Esophagus (tissue), 2 donors: ENCODE measurements at regions not wholly inside any gene's neighbourhood (a gene's known extent, or its start where the extent isn't known, plus 50 kb on each side); places are given as distances from the start of the nearest gene placed in this dataset.

ENCODE experiments used
- H3K27ac ChIP-seq, 2 donors: one replicate each; pipeline ENCODE4 v1.5.1; 2013; ENCODE audit warnings: low read depth in 2 of 2, mild to moderate bottlenecking in 2 of 2, inconsistent platforms in 1 of 2, low read length in 1 of 2, moderate library complexity in 1 of 2
- H3K27me3 ChIP-seq, 2 donors: one replicate each; pipeline ENCODE4 v1.6.1; 2013; ENCODE audit warnings: low read length in 2 of 2, control low read depth in 1 of 2, mild to moderate bottlenecking in 1 of 2; ENCODE audit not compliant: insufficient read depth in 2 of 2, control insufficient read depth in 1 of 2
- H3K36me3 ChIP-seq, 2 donors: one replicate each; pipeline ENCODE4 v1.6.1; 2013; ENCODE audit warnings: low read length in 1 of 2; ENCODE audit not compliant: control insufficient read depth in 2 of 2, insufficient read depth in 2 of 2
- H3K4me1 ChIP-seq, 2 donors: one replicate each; pipeline ENCODE4 v1.6.1; 2013; ENCODE audit warnings: low read length in 1 of 2; ENCODE audit not compliant: control insufficient read depth in 2 of 2, insufficient read depth in 2 of 2
- H3K4me3 ChIP-seq, 2 donors: one replicate each; pipeline ENCODE4 v1.5.1; 2013; ENCODE audit warnings: low read length in 2 of 2, mild to moderate bottlenecking in 2 of 2, low read depth in 1 of 2, moderate library complexity in 1 of 2
- H3K9me3 ChIP-seq, 2 donors: one replicate each; pipeline ENCODE4 v1.6.1; 2013; ENCODE audit warnings: mild to moderate bottlenecking in 2 of 2, low read depth in 1 of 2, low read length in 1 of 2, moderate library complexity in 1 of 2; ENCODE audit not compliant: control insufficient read depth in 2 of 2, insufficient read depth in 1 of 2
- WGBS, 2 donors: extraction: QIAGEN DNeasy Blood & Tissue Kit; methylation state at CpG; one replicate each; pipeline ENCODE4 v1.1.7; 2013; 5-methylcytosine and 5-hydroxymethylcytosine counted together
- donor health status: healthy with polysubstance abuse.
- donor health status: Bipolar disorder and iron deficiency.

- no peaks in the 10 kb centered on the region for H3K4me1 ChIP-seq
- no peaks in the 10 kb centered on the region for H3K27me3 ChIP-seq
- peaks cover 0 to 2% of the 10 kb centered on the region in 2 donors for H3K9me3 ChIP-seq
- WGBS, 2 donors: 74 to 78% methylated on average over 12 of the region's 12 CpGs
- no peak overlapping the region for H3K4me3 ChIP-seq
- H3K27ac ChIP-seq: no peak overlapping the region
- H3K36me3 ChIP-seq: no peaks in the 10 kb centered on the region
These were observed 687.2 kb downstream of the TBC1D22A start for GRCh38 chr22:47449508-47450270.

DNA sequence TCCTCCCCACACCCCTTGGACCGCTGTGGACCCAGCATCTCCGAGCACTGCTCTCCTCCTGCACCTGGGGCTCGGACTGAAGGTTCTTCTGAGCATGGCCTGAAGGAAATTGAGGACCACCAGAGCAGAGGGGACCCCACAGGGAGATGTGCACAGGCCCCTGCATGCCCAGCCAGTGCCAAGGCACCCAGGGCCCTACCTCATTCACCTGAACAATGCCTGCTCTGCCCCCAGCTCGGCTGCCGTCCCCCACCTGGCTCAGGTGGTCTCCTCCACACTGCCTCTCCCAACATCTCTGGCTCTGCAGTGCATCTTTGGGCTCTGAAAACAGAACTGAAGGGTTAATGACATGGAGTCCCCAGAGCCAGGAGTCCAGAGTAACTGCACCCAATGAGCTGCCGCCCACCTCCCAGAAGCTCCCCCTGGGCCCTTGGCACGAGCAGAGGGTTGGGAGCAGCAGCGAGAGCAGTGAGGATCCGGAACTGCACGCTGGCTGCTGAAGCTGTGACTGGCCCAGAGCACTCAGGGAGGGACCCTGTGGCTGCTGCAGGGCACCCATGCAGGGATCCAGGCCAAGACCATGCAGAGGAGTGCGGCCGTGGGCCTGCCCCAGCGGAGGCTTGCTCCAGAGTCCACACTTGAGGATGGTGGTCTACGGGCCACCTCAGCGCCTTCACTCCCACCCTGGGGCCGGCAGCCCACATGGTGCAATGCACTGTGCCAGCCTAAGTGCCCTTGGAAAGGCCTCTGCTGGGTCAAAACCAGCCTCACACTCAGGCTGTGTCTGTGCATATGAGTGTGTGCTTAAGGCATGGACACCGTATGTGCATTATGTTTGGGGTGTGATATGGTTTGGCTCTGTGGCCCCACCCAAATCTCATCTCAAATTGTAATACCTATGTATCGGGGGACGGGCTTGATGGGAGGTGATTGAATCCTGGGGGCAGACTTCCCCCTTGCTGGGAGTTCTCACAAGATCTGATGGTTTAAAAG, 686.1 kb downstream of the TBC1D22A start:
- H3K9me3 ChIP-seq: peaks cover 0 to under 1% of the 10 kb centered on the region in 2 donors
- H3K36me3 ChIP-seq: no peaks in the 10 kb centered on the region
- 77 to 81% methylated on average over 19 of the region's 19 CpGs for WGBS, 2 donors
- no peak overlapping the region for H3K27ac ChIP-seq
- no peaks in the 10 kb centered on the region for H3K4me1 ChIP-seq
- H3K4me3 ChIP-seq: no peak overlapping the region
- H3K27me3 ChIP-seq: no peaks in the 10 kb centered on the region

DNA sequence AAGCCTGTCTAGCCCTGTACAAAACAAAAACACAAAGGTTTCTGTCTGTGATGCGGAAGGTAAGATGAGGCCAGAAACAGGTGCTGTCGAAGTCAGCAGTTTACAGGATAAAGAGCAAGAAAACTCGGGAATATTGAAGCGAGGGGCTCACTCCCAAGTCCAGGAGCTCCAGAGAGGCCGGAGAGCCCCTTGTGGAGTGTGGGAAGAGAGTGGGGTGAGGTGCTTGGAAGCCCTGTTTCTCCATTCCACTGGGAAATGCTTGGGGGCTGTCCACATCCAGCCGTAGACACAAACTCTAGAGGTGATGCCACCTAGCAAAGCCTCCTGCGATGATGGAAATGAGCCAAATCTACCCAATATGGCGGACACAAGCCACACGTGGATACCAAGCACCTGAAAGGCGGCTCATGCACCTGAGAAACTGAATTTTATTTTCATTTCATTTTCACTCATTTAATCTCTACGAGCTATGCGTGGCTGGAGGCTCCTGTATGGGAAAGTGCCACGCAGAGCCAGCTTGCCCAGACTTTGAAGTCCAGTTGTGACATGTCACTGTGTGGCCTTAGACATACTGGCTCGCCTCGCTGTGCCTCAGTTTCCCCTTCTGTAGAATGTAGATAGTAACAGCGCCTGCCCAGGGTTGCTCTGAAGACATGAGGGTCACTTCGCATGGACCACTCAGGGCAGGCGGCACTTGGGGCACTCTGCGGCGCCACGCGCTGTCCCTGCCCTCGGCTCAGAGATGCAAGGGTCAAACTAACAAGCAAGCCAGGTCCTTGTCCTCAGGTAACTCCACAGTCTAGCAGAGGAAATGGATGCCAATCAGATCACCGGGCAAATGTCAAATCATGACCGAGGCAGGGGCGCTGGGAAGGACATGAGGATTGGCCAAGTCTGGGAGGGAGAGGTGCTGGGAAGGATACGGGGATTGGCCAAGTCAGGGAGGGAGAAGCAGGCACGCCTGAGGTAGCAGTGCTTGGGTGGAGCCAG, 684.7 kb downstream of the TBC1D22A start:
- Histone ChIP-seq H3K36me3 (no peaks in the 10 kb centered on the region), H3K4me1 (no peaks in the 10 kb centered on the region), H3K9me3 (no peaks in the 10 kb centered on the region), H3K27me3 (no peaks in the 10 kb centered on the region), H3K4me3 (no peak overlapping the region), H3K27ac (no peak overlapping the region)
- 86 to 89% methylated on average over 28 of the region's 28 CpGs for WGBS, 2 donors

DNA sequence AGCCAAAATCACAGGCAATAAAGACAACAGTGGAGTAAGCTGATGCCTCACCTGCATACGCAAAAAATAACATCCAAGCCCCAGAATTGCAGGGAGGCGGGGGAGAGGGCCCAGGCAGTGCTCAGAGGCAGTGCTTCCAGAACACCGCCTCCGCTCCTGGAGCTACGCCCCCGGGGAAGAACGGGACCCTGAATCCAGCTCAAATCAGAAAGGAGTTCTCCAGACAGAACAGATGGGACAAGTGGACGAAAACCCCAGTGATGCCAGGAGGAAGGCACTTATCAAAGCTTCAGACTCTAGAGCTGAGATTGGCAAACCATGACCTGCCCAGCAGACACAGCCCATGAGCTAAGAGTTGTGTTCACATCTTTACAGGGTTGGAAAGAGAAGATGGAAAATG, 683.9 kb downstream of the TBC1D22A start:
- H3K4me1 ChIP-seq: no peaks in the 10 kb centered on the region
- no peaks in the 10 kb centered on the region for H3K36me3 ChIP-seq
- H3K4me3 ChIP-seq: no peak overlapping the region
- no peaks in the 10 kb centered on the region for H3K9me3 ChIP-seq
- no peak overlapping the region for H3K27ac ChIP-seq
- no peaks in the 10 kb centered on the region for H3K27me3 ChIP-seq
- WGBS, 2 donors: 87 to 90% methylated on average over 8 of the region's 8 CpGs

- H3K36me3 ChIP-seq: no peaks in the 10 kb centered on the region
- 73 to 78% methylated on average over 10 of the region's 10 CpGs for WGBS, 2 donors
- H3K27me3 ChIP-seq: no peaks in the 10 kb centered on the region
- H3K4me1 ChIP-seq: no peaks in the 10 kb centered on the region
- H3K4me3 ChIP-seq: no peak overlapping the region
- H3K27ac ChIP-seq: no peak overlapping the region
- no peaks in the 10 kb centered on the region for H3K9me3 ChIP-seq
These were observed 683.4 kb downstream of the TBC1D22A start for GRCh38 chr22:47445716-47446290.

DNA sequence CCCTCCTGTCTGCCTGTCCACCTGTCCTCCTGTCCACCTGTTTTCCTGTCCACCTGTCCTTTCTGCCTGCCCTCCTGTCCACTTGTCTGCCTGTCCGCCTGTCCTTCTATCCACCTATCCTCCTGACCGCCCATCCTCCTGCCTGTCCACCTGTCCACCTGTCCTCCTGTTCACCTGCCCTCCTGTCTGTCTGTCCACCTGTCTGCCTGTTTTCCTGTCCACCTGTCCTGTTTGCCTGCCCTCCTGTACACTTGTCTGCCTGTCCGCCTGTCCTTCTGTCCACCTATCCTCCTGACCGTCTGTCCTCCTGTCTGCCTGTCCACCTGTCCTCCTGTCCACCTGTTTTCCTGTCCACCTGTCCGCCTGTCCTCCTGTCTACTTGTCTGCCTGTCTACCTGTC, 682.8 kb downstream of the TBC1D22A start:
- no peak overlapping the region for H3K27ac ChIP-seq
- H3K4me3 ChIP-seq: no peak overlapping the region
- WGBS, 2 donors: 90 to 92% methylated on average over 5 of the region's 5 CpGs
- no peaks in the 10 kb centered on the region for H3K9me3 ChIP-seq
- H3K36me3 ChIP-seq: no peaks in the 10 kb centered on the region
- H3K27me3 ChIP-seq: no peaks in the 10 kb centered on the region
- H3K4me1 ChIP-seq: no peaks in the 10 kb centered on the region

- H3K4me1 ChIP-seq: no peaks in the 10 kb centered on the region
- no peaks in the 10 kb centered on the region for H3K9me3 ChIP-seq
- no peaks in the 10 kb centered on the region for H3K27me3 ChIP-seq
- WGBS, 2 donors: 62 to 70% methylated on average over 6 of the region's 6 CpGs
- no peak overlapping the region for H3K27ac ChIP-seq
- H3K4me3 ChIP-seq: no peak overlapping the region
- no peaks in the 10 kb centered on the region for H3K36me3 ChIP-seq
These were observed 682.3 kb downstream of the TBC1D22A start for GRCh38 chr22:47444746-47445065.

DNA sequence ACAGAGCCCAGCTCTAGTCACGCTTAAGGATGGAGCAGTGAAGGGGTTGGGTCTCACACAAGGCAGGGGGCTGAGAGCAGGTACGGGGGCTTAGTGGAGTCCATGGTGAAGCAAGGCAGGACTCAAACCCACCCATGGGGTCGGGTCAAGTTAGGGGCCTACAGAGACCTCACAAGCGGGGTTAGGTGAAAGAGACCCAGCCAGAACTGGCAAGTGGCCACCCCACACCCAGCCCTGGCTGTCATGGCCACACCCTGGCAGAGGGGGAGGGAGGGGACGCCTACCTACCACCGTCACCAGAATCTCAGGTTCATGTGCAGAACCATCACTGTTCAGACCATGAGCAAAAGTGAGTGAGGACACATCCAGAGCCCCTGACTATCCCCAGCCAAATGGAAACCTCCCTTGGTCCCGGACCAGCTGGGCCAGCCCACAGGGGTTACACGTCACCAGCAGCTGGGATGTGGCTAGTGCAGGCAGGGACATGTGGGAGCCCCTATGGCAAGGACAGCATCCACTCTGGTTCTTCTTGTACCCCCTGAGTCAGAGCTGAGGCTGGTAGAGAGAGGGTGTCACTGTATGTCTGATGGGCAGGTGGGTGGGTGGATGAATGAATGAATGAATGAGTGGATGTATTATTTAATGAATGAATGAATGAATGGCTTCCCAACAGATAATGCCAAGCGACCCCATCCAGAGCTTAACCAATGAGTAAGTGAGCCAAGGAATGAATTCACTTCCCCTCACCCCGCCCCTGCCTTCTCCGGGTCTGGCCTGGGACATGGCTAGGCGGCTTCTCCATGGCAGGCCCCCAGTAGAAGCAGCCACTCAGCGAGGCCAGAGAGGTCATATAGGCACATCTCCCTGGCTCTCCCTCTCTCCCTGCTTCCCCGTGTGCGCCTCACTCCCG, 681.6 kb downstream of the TBC1D22A start:
- no peaks in the 10 kb centered on the region for H3K9me3 ChIP-seq
- H3K4me3 ChIP-seq: no peak overlapping the region
- H3K36me3 ChIP-seq: no peaks in the 10 kb centered on the region
- H3K27ac ChIP-seq: no peak overlapping the region
- WGBS, 2 donors: 72 to 76% methylated on average over 16 of the region's 16 CpGs
- no peaks in the 10 kb centered on the region for H3K27me3 ChIP-seq
- no peaks in the 10 kb centered on the region for H3K4me1 ChIP-seq
